Activated naive CD4-positive, alpha-beta T cell treated with anti-CD3 and anti-CD28 coated beads, Interleukin-2, amount 10 ng/mL, durations not matched to agents 7 days and 5 days (primary cell): ENCODE measurements at regions not wholly inside any gene's neighbourhood (a gene's known extent, or its start where the extent isn't known, plus 50 kb on each side); places are given as distances from the start of the nearest gene placed in this dataset.
"Not testable (repeated sequence)": the region's sequence is repeated elsewhere in the genome, so short reads cannot be mapped to it uniquely, and the experiment has no call there.

Experiments used
- CTCF ChIA-PET: fragments of 350-600 bp; sonication (Branson Sonifier 250); formaldehyde crosslinking; loops from one replicate; lab custom pipeline; 2021; ENCODE audit warnings: antibody characterized with exemption; lab: Charles Lee
- DNase-seq: peaks from one replicate; pipeline ENCODE4 v3.0.0-alpha.2; 2020
- H3K27ac Mint-ChIP-seq: one replicate; pipeline ENCODE4 v1.8.0; 2021; ENCODE audit warnings: mild to moderate bottlenecking, moderate library complexity, mixed read lengths
- H3K27me3 Mint-ChIP-seq: one replicate; pipeline ENCODE4 v1.8.0; 2021; ENCODE audit warnings: mild to moderate bottlenecking, mixed read lengths
- H3K36me3 Mint-ChIP-seq: one replicate; pipeline ENCODE4 v1.8.0; 2021; ENCODE audit warnings: mixed read lengths
- H3K4me1 Mint-ChIP-seq: one replicate; pipeline ENCODE4 v1.8.0; 2021; ENCODE audit warnings: mixed read lengths
- H3K4me3 Mint-ChIP-seq: one replicate; pipeline ENCODE4 v1.8.0; 2021; ENCODE audit warnings: mild to moderate bottlenecking, moderate library complexity, mixed read lengths
- H3K9me3 Mint-ChIP-seq: one replicate; pipeline ENCODE4 v1.8.0; 2021; ENCODE audit warnings: mixed read lengths

GRCh38 chr14:55915456-55915855 lies 202.8 kb upstream of the PELI2 start:
- Mint-ChIP-seq H3K4me1 (no peaks in the 10 kb centered on the region), H3K36me3 (no peaks in the 10 kb centered on the region), H3K9me3 (no peaks in the 10 kb centered on the region), H3K27me3 (peaks cover 23% of the 10 kb centered on the region), H3K4me3 (no peak overlapping the region), H3K27ac (no peak overlapping the region)
- DNase-seq: no peak
- CTCF ChIA-PET: no interaction called here

DNA sequence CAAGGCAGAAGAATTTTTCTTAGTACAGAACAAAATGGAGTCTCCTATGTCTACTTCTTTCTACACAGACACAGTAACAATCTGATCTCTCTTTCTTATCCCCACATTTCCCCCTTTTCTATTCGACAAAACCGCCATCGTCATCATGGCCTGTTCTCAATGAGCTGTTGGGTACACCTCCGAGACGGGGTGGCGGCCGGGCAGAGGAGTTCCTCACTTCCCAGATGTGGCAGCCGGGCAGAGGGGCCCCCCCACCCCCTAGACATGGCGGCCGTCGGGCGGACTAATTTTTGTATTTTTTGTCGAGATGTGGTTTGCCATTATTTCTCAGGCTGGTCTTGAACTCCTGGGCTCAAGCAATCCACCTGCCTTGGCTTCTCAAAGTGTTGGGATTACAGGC lies 198.4 kb upstream of the PELI2 start:
- peaks cover 28% of the 10 kb centered on the region for H3K27me3 Mint-ChIP-seq
- H3K4me3 Mint-ChIP-seq, H3K36me3 Mint-ChIP-seq, CTCF ChIA-PET, H3K4me1 Mint-ChIP-seq, H3K9me3 Mint-ChIP-seq, H3K27ac Mint-ChIP-seq, DNase-seq: not testable (repeated sequence)

DNA sequence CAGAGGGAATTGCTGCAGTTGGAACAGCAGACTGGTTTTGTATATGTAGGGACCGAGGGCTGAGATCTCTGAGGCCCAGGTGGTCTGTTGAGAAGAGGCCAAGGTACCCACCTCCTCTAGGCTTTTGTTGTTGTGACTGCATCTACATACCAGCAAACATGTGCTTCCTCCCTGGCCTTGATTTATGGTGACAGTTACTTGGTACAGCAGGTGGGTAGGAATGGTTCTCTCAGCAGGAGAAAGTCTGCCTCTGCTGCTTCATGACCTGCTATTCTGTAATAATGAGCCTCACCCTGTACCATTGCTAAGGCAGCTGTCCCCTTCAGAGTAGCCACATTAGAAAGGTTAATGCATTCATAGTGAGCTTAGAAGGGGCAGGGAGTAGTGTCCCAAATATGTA lies 196.7 kb upstream of the PELI2 start:
- Mint-ChIP-seq H3K9me3 (no peaks in the 10 kb centered on the region), H3K36me3 (no peaks in the 10 kb centered on the region), H3K4me3 (no peak overlapping the region), H3K4me1 (no peaks in the 10 kb centered on the region), H3K27me3 (peaks cover 18% of the 10 kb centered on the region), H3K27ac (no peak overlapping the region)
- CTCF ChIA-PET: no interaction called here
- DNase-seq: no peak

DNA sequence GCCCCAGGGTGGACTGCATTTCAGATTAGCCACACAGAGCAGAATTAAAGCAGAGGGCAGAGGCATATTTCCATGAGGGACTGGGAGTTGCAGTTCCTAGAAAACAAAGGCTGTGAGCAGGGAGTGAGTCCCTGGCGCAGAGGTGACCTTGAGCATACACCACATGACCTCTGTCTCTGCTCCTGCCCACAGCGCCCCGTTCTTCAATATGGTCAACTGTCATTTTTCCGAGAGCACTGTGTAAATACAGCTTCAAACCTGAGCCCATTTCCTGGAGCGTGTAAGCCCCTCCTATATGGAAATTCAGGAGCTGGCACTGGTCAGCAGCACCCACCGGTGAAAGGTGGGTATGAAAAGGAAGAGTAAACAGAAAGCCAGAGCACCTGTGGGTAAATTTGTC lies 192.2 kb upstream of the PELI2 start:
- no peak overlapping the region for H3K4me3 Mint-ChIP-seq
- no peaks in the 10 kb centered on the region for H3K4me1 Mint-ChIP-seq

GRCh38 chr14:55927028-55927427 lies 191.2 kb upstream of the PELI2 start:
- Mint-ChIP-seq H3K9me3 (no peaks in the 10 kb centered on the region), H3K27ac (no peak overlapping the region), H3K36me3 (no peaks in the 10 kb centered on the region), H3K4me3 (no peak overlapping the region), H3K4me1 (no peaks in the 10 kb centered on the region), H3K27me3 (peaks cover 20% of the 10 kb centered on the region)
- no peak for DNase-seq
- CTCF ChIA-PET: no interaction called here

More for the DNA sequence above, 192.2 kb upstream of the PELI2 start:
- H3K9me3 Mint-ChIP-seq: no peaks in the 10 kb centered on the region
- no peak for DNase-seq
- no peak overlapping the region for H3K27ac Mint-ChIP-seq
- H3K36me3 Mint-ChIP-seq: no peaks in the 10 kb centered on the region
- peaks cover 19% of the 10 kb centered on the region for H3K27me3 Mint-ChIP-seq
- CTCF ChIA-PET: no interaction called here

DNA sequence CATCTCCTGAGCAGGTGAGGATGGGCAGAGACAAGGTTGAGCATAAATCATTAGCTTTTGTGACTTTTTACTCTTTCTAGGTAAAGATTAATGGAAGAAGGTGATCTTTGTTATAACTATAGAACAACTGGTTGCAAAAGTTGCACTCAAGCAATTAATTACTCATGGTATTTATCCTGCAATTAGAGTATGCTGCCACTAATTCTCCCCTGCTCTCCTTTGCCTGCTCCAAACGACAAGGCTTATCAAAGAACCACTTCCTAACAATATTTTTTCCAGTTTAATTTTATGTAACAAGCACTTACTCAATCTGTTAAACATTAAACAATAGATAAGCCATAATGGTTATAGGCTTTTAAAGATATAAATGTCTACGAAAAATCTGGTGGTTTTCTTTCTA lies 189.9 kb upstream of the PELI2 start:
- H3K4me1 Mint-ChIP-seq: no peaks in the 10 kb centered on the region
- no peak overlapping the region for H3K4me3 Mint-ChIP-seq
- CTCF ChIA-PET: no interaction called here
- H3K9me3 Mint-ChIP-seq: no peaks in the 10 kb centered on the region
- DNase-seq: no peak
- H3K27ac Mint-ChIP-seq: no peak overlapping the region
- no peaks in the 10 kb centered on the region for H3K36me3 Mint-ChIP-seq
- H3K27me3 Mint-ChIP-seq: peaks cover 22% of the 10 kb centered on the region

DNA sequence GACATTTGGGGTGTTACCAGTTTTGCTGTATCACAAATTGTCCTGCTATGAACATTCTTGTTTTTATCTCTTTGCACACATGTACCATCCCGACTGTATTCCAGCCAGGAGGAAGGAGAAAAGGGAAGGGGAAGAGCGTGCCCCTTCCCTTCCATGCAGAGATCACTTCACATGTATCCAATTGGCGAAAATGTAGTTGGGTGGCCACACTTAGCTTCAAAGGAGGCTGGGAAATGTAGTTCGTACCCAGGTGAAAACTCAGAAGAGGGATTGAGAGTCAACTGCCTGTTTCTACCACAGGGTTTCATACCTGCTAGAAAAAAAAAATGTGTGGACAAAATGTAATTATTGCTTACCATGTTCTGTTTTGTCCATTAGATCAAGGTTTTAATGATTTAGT lies 189.1 kb upstream of the PELI2 start:
- Mint-ChIP-seq H3K36me3 (no peaks in the 10 kb centered on the region), H3K27me3 (peaks cover 18% of the 10 kb centered on the region), H3K9me3 (no peaks in the 10 kb centered on the region), H3K27ac (no peak overlapping the region), H3K4me1 (no peaks in the 10 kb centered on the region), H3K4me3 (no peak overlapping the region)
- DNase-seq: no peak
- CTCF ChIA-PET: no interaction called here

GRCh38 chr14:55930016-55930784 lies 188.0 kb upstream of the PELI2 start:
- DNase-seq: no peak
- Mint-ChIP-seq H3K36me3 (no peaks in the 10 kb centered on the region), H3K27ac (no peak overlapping the region), H3K27me3 (peaks cover 14% of the 10 kb centered on the region), H3K4me1 (no peaks in the 10 kb centered on the region), H3K9me3 (no peaks in the 10 kb centered on the region), H3K4me3 (no peak overlapping the region)
- CTCF ChIA-PET: no interaction called here

- no peak for DNase-seq
- CTCF ChIA-PET: no interaction called here
- H3K4me1 Mint-ChIP-seq: no peaks in the 10 kb centered on the region
- no peak overlapping the region for H3K27ac Mint-ChIP-seq
- no peaks in the 10 kb centered on the region for H3K36me3 Mint-ChIP-seq
- H3K9me3 Mint-ChIP-seq: no peaks in the 10 kb centered on the region
- peaks cover 19% of the 10 kb centered on the region for H3K27me3 Mint-ChIP-seq
- H3K4me3 Mint-ChIP-seq: no peak overlapping the region
These were observed 181.5 kb upstream of the PELI2 start for GRCh38 chr14:55936691-55937090.

DNA sequence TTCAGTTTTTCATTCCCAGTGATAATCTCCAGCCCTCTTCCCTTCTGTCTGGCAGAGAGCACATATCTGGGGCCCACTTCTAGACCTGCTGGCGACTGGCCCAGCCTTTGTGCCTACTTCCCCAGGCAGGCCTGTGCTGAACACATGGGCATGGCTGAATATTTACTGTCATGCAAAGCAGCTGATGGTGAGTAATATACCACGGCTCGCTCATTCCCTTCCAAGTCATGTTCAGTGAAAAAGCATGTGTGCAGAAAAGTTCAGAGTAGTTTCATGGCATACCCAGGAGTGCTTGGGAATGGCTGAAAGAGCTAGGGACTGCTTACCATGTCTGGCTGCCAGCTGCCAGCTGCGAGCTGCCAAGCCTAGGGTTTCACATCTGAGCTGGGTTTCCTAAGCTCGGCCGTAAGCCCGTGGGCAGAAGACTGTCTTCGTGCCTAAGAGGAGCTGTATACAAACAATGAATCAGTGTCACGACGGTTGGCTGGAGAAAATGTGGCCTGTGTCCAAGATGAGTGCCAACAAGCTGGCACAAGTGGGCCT lies 179.9 kb upstream of the PELI2 start:
- no peaks in the 10 kb centered on the region for H3K4me1 Mint-ChIP-seq
- DNase-seq: no peak
- H3K4me3 Mint-ChIP-seq: no peak overlapping the region
- no peak overlapping the region for H3K27ac Mint-ChIP-seq
- CTCF ChIA-PET: no interaction called here
- no peaks in the 10 kb centered on the region for H3K9me3 Mint-ChIP-seq
- no peaks in the 10 kb centered on the region for H3K36me3 Mint-ChIP-seq
- H3K27me3 Mint-ChIP-seq: peaks cover 11% of the 10 kb centered on the region

DNA sequence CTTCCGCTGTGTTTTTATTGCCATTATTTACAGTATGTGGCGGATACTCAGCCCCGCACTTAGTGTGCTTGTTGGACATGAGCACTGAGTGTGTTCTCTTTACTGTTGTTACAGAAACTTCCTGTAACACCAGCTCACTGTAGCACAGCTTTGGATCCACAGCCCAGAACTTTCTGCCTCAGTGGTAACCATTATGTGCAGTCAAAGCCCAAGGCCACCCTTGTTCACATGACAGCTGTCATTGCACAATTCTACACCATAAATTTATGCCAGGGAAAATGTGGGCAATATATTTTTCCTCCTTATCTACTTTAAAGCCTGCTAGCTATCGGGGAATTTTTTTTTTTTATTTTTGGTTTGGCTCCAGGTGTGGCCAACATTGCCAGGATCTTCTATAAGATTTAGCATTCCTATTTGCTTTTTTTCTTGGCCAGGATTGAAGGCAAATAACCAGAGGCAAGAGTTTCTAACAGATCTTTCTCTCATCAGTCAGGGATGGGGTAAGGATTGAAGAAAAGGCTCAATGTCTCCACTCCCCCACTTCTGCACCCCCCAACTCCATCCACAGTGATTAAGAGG lies 176.0 kb upstream of the PELI2 start:
- Mint-ChIP-seq H3K9me3 (no peaks in the 10 kb centered on the region), H3K4me1 (no peaks in the 10 kb centered on the region), H3K27me3 (peaks cover 20% of the 10 kb centered on the region), H3K4me3 (no peak overlapping the region), H3K36me3 (no peaks in the 10 kb centered on the region), H3K27ac (no peak overlapping the region)
- DNase-seq: no peak
- CTCF ChIA-PET: no interaction called here

DNA sequence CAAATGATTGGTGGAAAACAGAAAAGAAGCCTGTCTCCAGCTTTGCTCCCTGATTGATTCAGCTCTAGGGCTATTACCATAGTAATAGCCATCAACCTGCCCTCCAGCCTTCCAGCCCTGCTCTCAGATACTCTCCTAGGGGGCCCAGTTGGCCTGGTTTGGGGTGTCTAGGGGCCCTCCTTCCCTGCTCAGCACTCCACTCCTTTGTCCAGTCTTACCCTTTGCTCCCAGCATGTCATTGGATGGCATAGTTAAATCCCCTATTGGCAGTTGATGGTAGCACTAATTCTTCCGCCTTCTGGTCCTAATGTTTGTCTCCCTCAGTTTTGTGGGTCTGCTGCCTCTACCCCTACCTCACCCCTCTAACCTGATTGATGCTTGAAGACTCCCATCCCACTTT lies 175.4 kb upstream of the PELI2 start:
- Mint-ChIP-seq H3K27ac (no peak overlapping the region), H3K4me3 (no peak overlapping the region), H3K4me1 (no peaks in the 10 kb centered on the region), H3K27me3 (peaks cover 20% of the 10 kb centered on the region), H3K9me3 (no peaks in the 10 kb centered on the region), H3K36me3 (no peaks in the 10 kb centered on the region)
- no peak for DNase-seq
- CTCF ChIA-PET: no interaction called here

GRCh38 chr14:55944757-55945156 lies 173.5 kb upstream of the PELI2 start:
- Mint-ChIP-seq H3K27me3 (peaks cover 16% of the 10 kb centered on the region), H3K36me3 (no peaks in the 10 kb centered on the region), H3K4me1 (no peaks in the 10 kb centered on the region), H3K27ac (no peak overlapping the region), H3K9me3 (no peaks in the 10 kb centered on the region), H3K4me3 (no peak overlapping the region)
- CTCF ChIA-PET: no interaction called here
- DNase-seq: no peak

GRCh38 chr14:55946231-55946630 lies 172.0 kb upstream of the PELI2 start:
- no peaks in the 10 kb centered on the region for H3K4me1 Mint-ChIP-seq
- no peak overlapping the region for H3K4me3 Mint-ChIP-seq
- CTCF ChIA-PET: no interaction called here
- DNase-seq: no peak
- H3K27me3 Mint-ChIP-seq: peaks cover 10% of the 10 kb centered on the region
- no peaks in the 10 kb centered on the region for H3K36me3 Mint-ChIP-seq
- H3K27ac Mint-ChIP-seq: no peak overlapping the region
- H3K9me3 Mint-ChIP-seq: no peaks in the 10 kb centered on the region

- no peaks in the 10 kb centered on the region for H3K4me1 Mint-ChIP-seq
- H3K36me3 Mint-ChIP-seq: no peaks in the 10 kb centered on the region
- DNase-seq: no peak
- peaks cover 12% of the 10 kb centered on the region for H3K27me3 Mint-ChIP-seq
- CTCF ChIA-PET: no interaction called here
- H3K27ac Mint-ChIP-seq: no peak overlapping the region
- H3K4me3 Mint-ChIP-seq: no peak overlapping the region
- H3K9me3 Mint-ChIP-seq: no peaks in the 10 kb centered on the region
These were observed 169.8 kb upstream of the PELI2 start for GRCh38 chr14:55948399-55948798.
